Endothelial cell of hepatic sinusoid (primary cell): ENCODE measurements at regions not wholly inside any gene's neighbourhood (a gene's known extent, or its start where the extent isn't known, plus 50 kb on each side); places are given as distances from the start of the nearest gene placed in this dataset.

Experiments used
- in situ Hi-C: cut with HindIII; loops from 2 replicates; pipeline ENCODE4 v1.10.0; 2017; ENCODE audit warnings: low sequenced_read_pairs

- in situ Hi-C loops, result no loop called here
Observed at GRCh38 chr2:183214680-183215079, 90.4 kb downstream of the NUP35 start.

DNA sequence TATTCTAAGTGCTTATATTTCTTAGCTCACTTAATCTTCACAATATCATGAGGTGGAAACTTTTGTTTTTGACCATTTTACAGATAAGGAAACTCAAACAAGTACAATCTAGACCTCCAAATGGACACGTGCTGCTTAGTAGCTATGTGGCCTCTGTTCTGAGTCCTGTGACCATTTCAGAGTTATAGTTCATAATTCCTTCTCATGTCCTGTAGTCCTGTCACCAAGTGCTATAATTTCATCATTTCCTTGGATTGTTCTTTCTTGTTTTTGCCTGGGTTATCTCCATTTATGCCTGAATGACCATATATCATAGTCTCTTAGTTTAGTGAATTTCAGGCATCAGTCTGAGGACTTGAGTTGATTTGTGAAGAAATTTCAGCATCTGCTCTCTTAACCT is 91.7 kb downstream of the NUP35 start:
- in situ Hi-C loops, result no loop called here

GRCh38 chr2:183219888-183220287 is 95.6 kb downstream of the NUP35 start:
- in situ Hi-C loops, result no loop called here

DNA sequence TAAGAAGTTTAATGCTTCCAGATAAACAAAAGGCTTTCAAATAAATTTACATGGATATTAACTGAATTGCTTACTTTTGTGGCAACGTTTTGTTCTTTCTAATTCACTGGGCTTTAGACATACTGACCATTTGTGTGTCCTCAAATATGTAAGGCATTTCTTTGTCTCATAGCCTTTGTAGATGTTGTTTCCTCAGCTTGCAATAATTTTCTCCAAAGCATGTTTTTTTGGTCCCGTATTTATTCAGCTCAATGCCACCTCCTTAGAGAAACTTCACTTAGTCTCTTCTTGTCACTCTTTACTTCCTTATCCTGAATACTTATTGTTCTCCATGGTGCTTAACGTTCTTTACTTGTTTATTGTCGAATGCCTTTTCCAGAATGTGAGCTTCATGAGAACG is 98.5 kb downstream of the NUP35 start:
- in situ Hi-C loops, result no loop called here

- in situ Hi-C loops, result no loop called here
Observed at GRCh38 chr2:183224948-183225347, 100.7 kb downstream of the NUP35 start.

DNA sequence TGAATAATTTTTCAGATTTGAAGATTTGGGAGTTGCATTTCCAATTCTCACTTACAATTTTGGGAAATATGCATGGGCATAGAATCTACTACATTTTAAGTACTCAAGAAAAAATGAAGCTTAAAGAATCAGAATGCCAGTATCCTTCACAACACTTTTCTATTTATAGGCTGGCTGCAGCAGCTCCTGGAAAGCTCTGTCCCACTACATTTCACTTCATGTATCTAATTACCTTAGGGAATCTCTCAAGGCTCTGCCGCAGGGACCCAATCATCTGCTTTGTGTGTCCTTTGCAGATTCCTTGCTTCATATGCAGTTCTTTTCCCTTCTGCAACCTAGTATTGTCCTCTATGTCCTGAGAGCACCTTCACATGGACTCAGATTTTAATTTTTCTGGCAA is 102.9 kb downstream of the NUP35 start:
- in situ Hi-C loops, result no loop called here

- in situ Hi-C loops, result no loop called here
Observed at GRCh38 chr2:183229386-183229785, 105.1 kb downstream of the NUP35 start.

DNA sequence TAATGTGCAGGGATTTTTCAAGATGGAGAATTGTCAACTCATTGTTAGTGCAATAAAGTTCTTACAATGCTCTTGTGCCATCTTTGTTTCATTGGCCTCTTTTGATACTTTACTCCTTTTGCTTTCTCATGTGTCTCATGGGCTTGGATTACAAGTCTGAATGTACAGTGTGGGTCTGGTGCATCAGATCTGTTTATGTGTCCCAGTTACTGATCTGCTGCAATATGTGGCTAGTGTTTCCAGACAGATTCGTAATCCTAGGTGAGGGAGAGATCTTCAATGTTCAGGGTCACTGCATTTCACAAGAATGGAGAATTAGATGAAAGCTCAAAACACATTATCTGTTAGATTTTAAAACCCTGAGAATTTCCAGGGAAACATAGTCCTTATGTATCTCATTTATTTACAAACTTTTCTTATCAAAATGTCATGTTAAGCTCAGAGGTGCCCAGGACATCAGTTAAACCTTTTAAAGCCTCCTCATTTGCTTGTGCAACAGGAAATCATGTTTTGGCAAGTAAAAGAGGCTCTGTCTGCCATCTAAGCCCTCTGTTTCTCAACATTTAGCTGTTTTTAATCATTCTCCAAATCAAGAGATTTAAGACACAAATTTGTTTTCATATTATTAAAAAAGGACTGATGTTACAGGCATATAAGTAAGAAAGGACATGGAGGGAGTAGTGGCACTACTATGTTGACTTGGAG is 108.1 kb downstream of the NUP35 start:
- in situ Hi-C loops, result no loop called here

- in situ Hi-C loops, result loop anchor here (5.0 kb wide), 1 partner anchor 49 kb away; no protein-coding TSS in a partner anchor
Observed at GRCh38 chr2:183242937-183243336, 118.7 kb downstream of the NUP35 start.

DNA sequence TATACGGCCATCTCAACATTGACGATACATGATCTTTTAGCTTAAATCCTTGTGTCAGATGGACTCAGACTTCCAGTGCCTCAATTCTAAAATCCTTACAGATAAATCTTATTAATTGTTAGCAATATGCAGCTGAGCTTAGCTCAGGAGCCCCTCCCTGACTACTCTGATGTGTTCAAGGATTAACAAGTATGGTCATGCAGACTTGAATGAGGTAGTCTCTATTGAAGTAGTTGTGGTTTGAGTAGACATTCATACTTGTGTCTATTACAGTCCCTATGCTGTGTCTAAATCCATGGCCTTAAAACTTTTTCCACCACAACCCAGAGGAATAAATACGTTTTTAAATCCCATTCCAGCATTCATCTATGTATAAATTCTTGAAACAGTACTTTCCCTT is 119.5 kb downstream of the NUP35 start:
- in situ Hi-C loops, result loop anchor here (5.0 kb wide), 1 partner anchor 49 kb away; no protein-coding TSS in a partner anchor

- in situ Hi-C loops, result loop anchor here (5.0 kb wide), 1 partner anchor 48 kb away; no protein-coding TSS in a partner anchor
Observed at GRCh38 chr2:183244300-183244844, 120.1 kb downstream of the NUP35 start.

GRCh38 chr2:183248866-183249567 is 124.8 kb downstream of the NUP35 start:
- in situ Hi-C loops, result no loop called here

DNA sequence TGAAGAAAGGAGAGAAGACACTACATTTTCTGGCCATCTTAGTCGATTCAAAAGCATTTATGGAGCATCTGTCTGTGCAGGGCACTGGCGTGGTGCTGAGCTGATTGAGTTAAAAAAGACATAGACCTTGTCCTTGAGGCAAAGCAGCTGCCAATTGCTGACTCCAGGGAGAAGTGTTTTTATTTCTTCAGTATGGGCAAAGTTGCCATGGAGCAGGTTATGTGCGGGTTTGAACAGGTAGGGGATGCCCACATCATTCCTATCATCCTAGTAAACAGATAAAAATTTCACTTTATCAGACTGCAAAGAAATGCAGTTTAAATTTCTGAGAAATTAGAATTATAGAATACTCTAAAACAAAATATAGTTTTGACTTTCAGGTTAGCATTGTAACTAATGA is 125.8 kb downstream of the NUP35 start:
- in situ Hi-C loops, result no loop called here

GRCh38 chr2:183250472-183250871 is 126.2 kb downstream of the NUP35 start:
- in situ Hi-C loops, result no loop called here

DNA sequence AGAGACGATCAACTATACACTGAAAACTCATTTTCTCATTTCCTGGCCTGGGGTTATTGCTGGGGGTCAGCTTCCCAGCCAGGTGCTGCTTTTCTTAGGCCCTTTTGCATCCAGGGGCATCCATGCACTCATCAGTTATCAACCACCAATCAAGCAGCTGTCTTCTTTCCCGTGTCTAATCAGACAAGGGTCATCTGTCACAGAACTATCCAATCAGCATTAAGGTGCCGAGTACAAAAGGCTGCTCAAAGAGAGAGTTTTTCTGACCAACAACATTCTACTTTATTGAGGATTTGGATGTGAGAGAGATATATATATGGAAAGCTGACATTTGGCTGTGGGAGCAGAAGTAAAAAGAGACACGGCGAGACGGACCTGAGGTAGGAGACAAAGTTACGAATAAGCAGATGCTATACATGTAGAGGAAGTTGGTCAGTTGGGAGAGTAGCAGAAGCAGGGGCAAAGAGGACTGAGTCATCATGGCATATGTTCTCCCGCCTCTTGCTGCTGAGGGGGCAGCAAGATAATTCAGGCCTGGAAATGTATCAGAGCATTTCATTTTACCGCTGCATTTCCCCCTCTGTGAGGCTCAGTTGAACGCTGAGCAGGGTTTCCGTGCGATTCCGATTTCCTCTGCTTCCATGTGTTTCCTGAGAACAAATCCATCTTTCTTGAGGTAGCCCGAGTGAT is 129.3 kb downstream of the NUP35 start:
- in situ Hi-C loops, result no loop called here

DNA sequence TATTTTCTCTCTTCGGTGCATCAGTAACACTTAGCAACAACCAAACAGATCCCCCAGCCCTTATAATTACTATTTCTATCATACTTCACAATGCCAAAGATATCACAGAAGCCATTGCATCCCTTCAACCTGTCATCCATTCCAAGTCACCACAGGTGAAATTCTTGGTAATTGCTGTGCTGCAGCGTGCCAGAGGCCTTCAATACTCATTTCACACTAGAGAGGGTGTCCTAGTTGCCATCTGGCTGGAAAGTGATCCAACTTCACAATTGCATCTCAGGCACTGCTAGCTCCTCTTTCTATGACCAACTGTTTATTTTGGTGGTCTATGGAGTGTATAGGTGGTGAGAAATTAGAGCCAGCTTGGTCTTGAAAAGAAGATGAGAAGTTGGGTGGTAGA is 131.2 kb downstream of the NUP35 start:
- in situ Hi-C loops, result no loop called here

GRCh38 chr2:183259921-183260320 is 135.7 kb downstream of the NUP35 start:
- in situ Hi-C loops, result no loop called here

DNA sequence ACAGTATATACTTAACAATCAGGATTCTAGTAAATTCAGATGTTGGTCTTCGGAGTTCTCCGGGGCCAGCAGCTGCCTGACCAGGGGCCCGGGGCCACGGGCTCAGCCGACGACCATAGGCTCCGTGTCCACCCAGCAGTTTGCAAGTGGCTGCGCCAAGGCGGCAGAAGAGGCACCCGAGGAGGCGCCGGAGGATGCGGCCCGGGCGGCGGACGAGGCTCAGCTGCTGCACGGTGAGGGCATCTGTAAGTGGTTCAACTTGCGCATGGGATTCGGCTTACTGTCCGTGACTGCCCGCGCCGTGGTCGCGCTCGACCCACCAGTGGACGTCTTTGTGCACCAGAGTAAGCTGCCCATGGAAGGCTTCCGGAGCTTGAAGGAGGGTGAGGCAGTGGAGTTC is 136.3 kb downstream of the NUP35 start:
- in situ Hi-C loops, result no loop called here

DNA sequence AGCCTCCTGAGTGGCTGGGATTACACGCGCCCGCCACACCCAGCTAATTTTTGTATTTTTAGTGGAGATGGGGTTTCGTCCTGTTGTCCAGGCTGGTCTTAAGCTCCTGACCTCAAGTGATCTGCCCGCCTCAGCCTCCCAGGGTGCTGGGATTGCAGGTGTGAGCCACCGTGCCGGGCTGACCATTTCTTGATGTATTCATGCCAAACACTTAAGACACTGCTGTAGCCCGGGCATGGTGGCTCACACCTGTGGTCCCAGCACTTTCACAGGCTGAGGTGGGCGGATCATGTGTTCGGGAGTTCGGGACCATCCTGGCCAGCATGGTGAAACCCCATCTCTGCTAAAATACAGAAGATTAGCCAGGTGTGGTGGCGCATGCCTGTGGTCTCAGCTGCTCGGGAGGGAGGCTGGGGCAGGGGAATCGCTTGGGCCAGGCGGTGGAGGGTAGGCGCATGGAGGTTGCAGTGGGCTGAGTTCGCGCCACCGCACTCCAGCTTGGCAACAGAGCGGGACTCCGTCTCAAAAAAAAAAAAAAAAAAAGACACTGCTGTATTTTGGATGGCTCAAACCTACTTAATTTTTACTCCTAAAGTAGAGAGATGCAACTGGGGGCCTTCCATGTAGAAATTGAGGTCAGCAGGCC is 140.8 kb downstream of the NUP35 start:
- in situ Hi-C loops, result no loop called here

- in situ Hi-C loops, result no loop called here
Observed at GRCh38 chr2:183267148-183267827, 143.0 kb downstream of the NUP35 start.
